Adrenal gland (tissue), 9 donors: ENCODE measurements at regions not wholly inside any gene's neighbourhood (a gene's known extent, or its start where the extent isn't known, plus 50 kb on each side); places are given as distances from the start of the nearest gene placed in this dataset.

Experiments
- DNase-seq, 7 donors: peaks; one replicate each; pipeline ENCODE4 v3.0.0-alpha.2; 2019 to 2020
- H3K27ac ChIP-seq, 5 donors: fragments of 200-600 bp; sonication (generic) in 4 of 5; 1 replicate in 3 of 5; 2 replicates in 2 of 5; pipeline versions ENCODE4 v1.5.1 to v1.8.0; 2016 to 2020; ENCODE audit warnings: mild to moderate bottlenecking in 1 of 5
- H3K27me3 ChIP-seq: fragments of 200-600 bp; 2 replicates; pipeline ENCODE4 v1.8.0; 2021
- H3K36me3 ChIP-seq, 2 donors: fragments of 200-600 bp; replicated peaks in 1 of 2; 1 replicate in 1 of 2; 2 replicates in 1 of 2; pipeline versions ENCODE4 v1.5.1 to v1.8.0; 2018 to 2022
- H3K4me1 ChIP-seq, 2 donors: fragments of 200-600 bp; replicated peaks in 1 of 2; 1 replicate in 1 of 2; 2 replicates in 1 of 2; pipeline versions ENCODE4 v1.5.1 to v1.8.0; 2018 to 2021
- H3K4me3 ChIP-seq, 4 donors: fragments of 200-600 bp; sonication (generic) in 3 of 4; one replicate each; pipeline ENCODE4 v1.5.1; 2016 to 2018
- H3K9me3 ChIP-seq, 3 donors: fragments of 200-600 bp; sonication (generic) in 1 of 3; replicated peaks in 1 of 3; 1 replicate in 2 of 3; 2 replicates in 1 of 3; pipeline versions ENCODE4 v1.5.1 to v1.8.0; 2016 to 2021
- POLR2A ChIP-seq, 2 donors: fragments of 450-650 bp; IDR thresholded peaks; one replicate each; pipeline ENCODE4 v1.6.1; 2017; ENCODE audit warnings: antibody characterized with exemption in 2 of 2, mild to moderate bottlenecking in 2 of 2, moderate library complexity in 1 of 2
- WGBS, 4 donors: extraction: QIAGEN DNeasy Blood & Tissue Kit in 2 of 4; methylation state at CpG; one replicate each; pipeline versions ENCODE4 v1.1.5 to v1.1.7; 2013 to 2017; 5-methylcytosine and 5-hydroxymethylcytosine counted together
- intact Hi-C, 2 donors: fragments of 100-400 bp; cut with DNase I; formaldehyde crosslinking; loops; one replicate each; pipeline versions ENCODE4 v1.14.1 to v1.15.0; 2022 to 2023
- TF ChIP-seq, protein P1 (sequence below), 6 experiments: fragments of 450-650 bp in 4 of 6; fragments of 200-600 bp in 2 of 6; sonication (generic) in 1 of 6; IDR thresholded peaks; 1 replicate in 5 of 6; 2 replicates in 1 of 6; pipeline versions ENCODE4 v1.5.1 to v1.8.0; 2016 to 2021; ENCODE audit warnings: antibody characterized with exemption in 6 of 6, mild to moderate bottlenecking in 2 of 6, moderate library complexity in 1 of 6
- donor health status: healthy with polysubstance abuse.
- donor health status: Bipolar disorder and iron deficiency.
- donor health status: DM: yes; HTN: yes; CAD: no.
- donor health status: DM: no; HTN: no; CAD: no.
- donor health status: DM: no; HTN: no; CAD: no.

DNA sequence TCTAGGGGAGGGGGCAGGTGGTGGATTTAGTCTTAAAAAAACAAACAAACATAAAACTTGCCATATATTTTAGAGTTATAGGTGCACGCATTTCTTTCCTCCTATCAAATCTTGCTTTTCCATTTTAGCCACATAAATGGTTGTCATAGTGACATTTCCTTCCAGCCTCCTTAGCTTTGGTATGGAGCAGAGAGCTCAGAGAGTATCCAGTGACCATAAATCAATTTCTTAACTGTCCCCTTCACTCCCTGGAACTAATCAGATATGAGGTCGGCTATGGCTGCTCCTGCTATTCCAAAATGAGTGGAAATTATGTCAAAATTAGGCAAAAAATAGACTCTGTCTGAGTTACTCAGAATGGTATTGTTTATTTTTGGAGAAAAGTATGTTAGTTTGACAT lies 164.5 kb downstream of the EBLN2 start:
- Histone ChIP-seq H3K27me3 (no peaks in the 10 kb centered on the region), H3K4me1 (no peaks in the 10 kb centered on the region), H3K27ac (no peak overlapping the region), H3K36me3 (no peaks in the 10 kb centered on the region), H3K9me3 (no peaks in the 10 kb centered on the region), H3K4me3 (no peak overlapping the region)
- DNase-seq = no peak
- intact Hi-C loops = no loop called here
- no peak for TF ChIP-seq POLR2A (IDR thresholded peaks at IDR 0.05)
- TF ChIP-seq, protein P1, sequence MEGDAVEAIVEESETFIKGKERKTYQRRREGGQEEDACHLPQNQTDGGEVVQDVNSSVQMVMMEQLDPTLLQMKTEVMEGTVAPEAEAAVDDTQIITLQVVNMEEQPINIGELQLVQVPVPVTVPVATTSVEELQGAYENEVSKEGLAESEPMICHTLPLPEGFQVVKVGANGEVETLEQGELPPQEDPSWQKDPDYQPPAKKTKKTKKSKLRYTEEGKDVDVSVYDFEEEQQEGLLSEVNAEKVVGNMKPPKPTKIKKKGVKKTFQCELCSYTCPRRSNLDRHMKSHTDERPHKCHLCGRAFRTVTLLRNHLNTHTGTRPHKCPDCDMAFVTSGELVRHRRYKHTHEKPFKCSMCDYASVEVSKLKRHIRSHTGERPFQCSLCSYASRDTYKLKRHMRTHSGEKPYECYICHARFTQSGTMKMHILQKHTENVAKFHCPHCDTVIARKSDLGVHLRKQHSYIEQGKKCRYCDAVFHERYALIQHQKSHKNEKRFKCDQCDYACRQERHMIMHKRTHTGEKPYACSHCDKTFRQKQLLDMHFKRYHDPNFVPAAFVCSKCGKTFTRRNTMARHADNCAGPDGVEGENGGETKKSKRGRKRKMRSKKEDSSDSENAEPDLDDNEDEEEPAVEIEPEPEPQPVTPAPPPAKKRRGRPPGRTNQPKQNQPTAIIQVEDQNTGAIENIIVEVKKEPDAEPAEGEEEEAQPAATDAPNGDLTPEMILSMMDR (IDR thresholded peaks at IDR 0.05) = no peak
- WGBS, 4 donors = 32 to 43% (median 37%) methylated on average over 2 of the region's 2 CpGs

DNA sequence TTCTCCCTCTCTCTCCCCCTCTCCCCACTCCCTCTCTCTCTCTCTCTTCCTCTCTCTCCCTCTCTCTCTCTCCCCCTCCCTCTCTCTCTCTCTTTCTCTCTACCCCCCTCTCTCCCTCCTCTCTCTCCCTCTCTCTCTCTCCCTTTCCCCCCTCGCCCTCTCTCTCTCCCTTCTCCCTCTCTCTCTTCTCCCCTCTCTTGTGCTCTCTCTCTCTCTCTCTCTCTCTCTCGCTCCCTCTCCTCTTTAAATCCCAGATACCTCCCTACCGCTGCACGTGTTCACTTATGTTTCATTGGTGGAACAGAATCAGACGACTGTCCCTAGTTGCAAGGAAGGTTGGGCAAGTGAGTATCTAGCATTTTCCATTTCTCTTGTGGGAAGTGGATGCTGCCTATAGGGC lies 166.5 kb downstream of the EBLN2 start:
- DNase-seq = no peak
- no peak for TF ChIP-seq POLR2A (IDR thresholded peaks at IDR 0.05)
- TF ChIP-seq, protein P1 (IDR thresholded peaks at IDR 0.05) = no peak
- Histone ChIP-seq H3K4me3 (no peak overlapping the region), H3K9me3 (no peaks in the 10 kb centered on the region), H3K27ac (no peak overlapping the region), H3K4me1 (no peaks in the 10 kb centered on the region), H3K27me3 (no peaks in the 10 kb centered on the region), H3K36me3 (no peaks in the 10 kb centered on the region)
- 73 to 78% (median 75%) methylated on average over 5 of the region's 5 CpGs for WGBS, 4 donors
- intact Hi-C loops = no loop called here

GRCh38 chr3:73228437-73228836 lies 167.0 kb downstream of the EBLN2 start:
- no peak for DNase-seq
- Histone ChIP-seq H3K4me1 (no peaks in the 10 kb centered on the region), H3K9me3 (no peaks in the 10 kb centered on the region), H3K27ac (no peak overlapping the region), H3K27me3 (no peaks in the 10 kb centered on the region), H3K4me3 (no peak overlapping the region), H3K36me3 (no peaks in the 10 kb centered on the region)
- intact Hi-C loops = no loop called here
- 85 to 89% (median 87%) methylated on average over 5 of the region's 5 CpGs for WGBS, 4 donors
- TF ChIP-seq, protein P1 (IDR thresholded peaks at IDR 0.05) = no peak
- no peak for TF ChIP-seq POLR2A (IDR thresholded peaks at IDR 0.05)

DNA sequence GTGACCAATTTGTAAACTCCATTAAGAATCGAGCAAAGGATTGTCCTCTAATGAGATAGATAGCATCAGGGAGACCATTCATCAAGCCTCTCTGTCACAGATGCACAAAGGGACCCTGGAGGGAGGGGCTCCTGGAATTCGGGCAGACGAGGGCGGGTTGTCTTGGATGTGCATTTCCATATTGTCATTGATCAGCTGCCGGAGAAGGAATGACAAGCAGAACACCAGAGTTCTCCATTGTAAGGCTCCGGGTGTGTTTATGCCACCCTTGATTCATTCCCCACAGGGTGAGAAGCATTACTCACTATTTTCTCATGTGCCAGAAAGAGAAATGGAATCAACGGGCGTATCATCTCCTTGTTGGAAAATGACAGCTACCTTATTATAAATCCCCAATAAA lies 167.5 kb downstream of the EBLN2 start:
- Histone ChIP-seq H3K9me3 (no peaks in the 10 kb centered on the region), H3K4me3 (no peak overlapping the region), H3K27ac (no peak overlapping the region), H3K4me1 (no peaks in the 10 kb centered on the region), H3K27me3 (no peaks in the 10 kb centered on the region), H3K36me3 (no peaks in the 10 kb centered on the region)
- DNase-seq = no peak
- 56 to 69% (median 61%) methylated on average over 5 to 8 of the region's 8 CpGs for WGBS, 4 donors
- TF ChIP-seq POLR2A (IDR thresholded peaks at IDR 0.05) = no peak
- TF ChIP-seq, protein P1 (IDR thresholded peaks at IDR 0.05) = no peak
- intact Hi-C loops = no loop called here
